Right renal pelvis (tissue), 4 donors: ENCODE measurements at regions not wholly inside any gene's neighbourhood (a gene's known extent, or its start where the extent isn't known, plus 50 kb on each side); places are given as distances from the start of the nearest gene placed in this dataset.
"Not testable (repeated sequence)": the region's sequence is repeated elsewhere in the genome, so short reads cannot be mapped to it uniquely, and the experiment has no call there.

Experiments
- DNase-seq, 4 donors: peaks; one replicate each; pipeline ENCODE4 v3.0.0-alpha.2; 2013; ENCODE audit warnings: low read depth in 4 of 4, low spot score in 3 of 4, missing footprints in 1 of 4

GRCh38 chr3:99586701-99587100 lies 51.7 kb upstream of the COL8A1 start:
- no peak for DNase-seq

- DNase-seq: no peak
Measured at GRCh38 chr3:99579965-99580364, 58.4 kb upstream of the COL8A1 start.

GRCh38 chr3:99579246-99579645 lies 59.1 kb upstream of the COL8A1 start:
- no peak for DNase-seq

- no peak for DNase-seq
Measured at GRCh38 chr3:99578339-99578970, 59.9 kb upstream of the COL8A1 start.

- no peak for DNase-seq
Measured at GRCh38 chr3:99576904-99577559, 61.4 kb upstream of the COL8A1 start.

GRCh38 chr3:99575683-99576082 lies 62.7 kb upstream of the COL8A1 start:
- DNase-seq: no peak

GRCh38 chr3:99570061-99570460 lies 68.3 kb upstream of the COL8A1 start:
- no peak for DNase-seq

GRCh38 chr3:99568663-99569335 lies 69.6 kb upstream of the COL8A1 start:
- DNase-seq: no peak

- no peak for DNase-seq
Measured at GRCh38 chr3:99565331-99565730, 73.1 kb upstream of the COL8A1 start.

- no peak for DNase-seq
Measured at GRCh38 chr3:99562990-99563607, 75.3 kb upstream of the COL8A1 start.

- peak in 2 of 4 donors; percentile 31 to 32 for DNase-seq
Measured at GRCh38 chr3:99562138-99562537, 76.3 kb upstream of the COL8A1 start.

- DNase-seq: no peak
Measured at GRCh38 chr3:99561056-99561455, 77.3 kb upstream of the COL8A1 start.

GRCh38 chr3:99559196-99559595 lies 79.2 kb upstream of the COL8A1 start:
- DNase-seq: no peak

- not testable (repeated sequence) for DNase-seq
Measured at GRCh38 chr3:99555885-99556284, 82.5 kb upstream of the COL8A1 start.

- no peak for DNase-seq
Measured at GRCh38 chr3:99551520-99551919, 86.9 kb upstream of the COL8A1 start.

GRCh38 chr3:99549957-99550603 lies 88.3 kb upstream of the COL8A1 start:
- DNase-seq: no peak

- no peak for DNase-seq
Measured at GRCh38 chr3:99549220-99549619, 89.2 kb upstream of the COL8A1 start.

GRCh38 chr3:99548674-99549073 lies 89.7 kb upstream of the COL8A1 start:
- DNase-seq: no peak

- DNase-seq: no peak
Measured at GRCh38 chr3:99545941-99546580, 92.3 kb upstream of the COL8A1 start.

- no peak for DNase-seq
Measured at GRCh38 chr3:99544786-99545281, 93.6 kb upstream of the COL8A1 start.
